Upper lobe of left lung (tissue), 6 donors: ENCODE measurements at regions not wholly inside any gene's neighbourhood (a gene's known extent, or its start where the extent isn't known, plus 50 kb on each side); places are given as distances from the start of the nearest gene placed in this dataset.
"Not testable (repeated sequence)": the region's sequence is repeated elsewhere in the genome, so short reads cannot be mapped to it uniquely, and the experiment has no call there.

Source experiments
- ATAC-seq, 2 donors: fragments of 200-7000 bp; cut with Tn5 transposase; one replicate each; pipeline ENCODE4 v1.9.1; 2022; ENCODE audit warnings: mild to moderate bottlenecking in 2 of 2, moderate library complexity in 2 of 2; ENCODE audit not compliant: low FRiP score in 2 of 2
- DNase-seq, 2 donors: peaks; one replicate each; pipeline ENCODE4 v3.0.0-alpha.2; 2019 to 2020
- H3K27ac ChIP-seq, 4 donors: fragments of 200-600 bp; sonication (generic); one replicate each; pipeline ENCODE4 v1.5.1; 2016 to 2019
- H3K27me3 ChIP-seq, 4 donors: fragments of 200-600 bp; sonication (generic); one replicate each; pipeline ENCODE4 v1.5.1; 2017 to 2019
- H3K36me3 ChIP-seq, 4 donors: fragments of 200-600 bp; sonication (generic); one replicate each; pipeline ENCODE4 v1.5.1; 2016 to 2019
- H3K4me1 ChIP-seq, 4 donors: fragments of 200-600 bp; sonication (generic); one replicate each; pipeline ENCODE4 v1.5.1; 2018 to 2019
- H3K4me3 ChIP-seq, 4 donors: fragments of 200-600 bp; sonication (generic); one replicate each; pipeline ENCODE4 v1.5.1; 2017 to 2019; ENCODE audit warnings: mild to moderate bottlenecking in 2 of 4, moderate library complexity in 1 of 4
- H3K9me3 ChIP-seq, 4 donors: fragments of 200-600 bp; sonication (generic); one replicate each; pipeline ENCODE4 v1.5.1; 2018 to 2019
- EP300 ChIP-seq, 4 donors: sonication (generic); formaldehyde crosslinking; IDR thresholded peaks; one replicate each; pipeline ENCODE4 v1.5.1; 2017; ENCODE audit warnings: antibody characterized with exemption in 4 of 4, control low read depth in 2 of 4
- POLR2A ChIP-seq, 4 donors: fragments of 450-650 bp; IDR thresholded peaks; one replicate each; pipeline ENCODE4 v1.5.1; 2016 to 2017; ENCODE audit warnings: antibody characterized with exemption in 4 of 4, mild to moderate bottlenecking in 2 of 4
- POLR2AphosphoS5 ChIP-seq, 2 donors: sonication (generic); formaldehyde crosslinking; IDR thresholded peaks; one replicate each; pipeline ENCODE4 v1.5.1; 2017; ENCODE audit warnings: antibody characterized with exemption in 2 of 2
- WGBS, 2 donors: methylation state at CpG; one replicate each; pipeline ENCODE4 v1.1.5; 2017 to 2018; 5-methylcytosine and 5-hydroxymethylcytosine counted together
- TF ChIP-seq, protein P1 (sequence below), 6 experiments: fragments of 450-650 bp in 4 of 6; fragments of 200-600 bp in 2 of 6; sonication (generic) in 2 of 6; IDR thresholded peaks; one replicate each; pipeline ENCODE4 v1.5.1; 2016 to 2019; ENCODE audit warnings: antibody characterized with exemption in 6 of 6
- donor health status: DM: no; HTN: no; CAD: no; lungs with moderate emphysema.
- donor health status: DM: no; HTN: yes; CAD: no; lungs with severe emphysema.

DNA sequence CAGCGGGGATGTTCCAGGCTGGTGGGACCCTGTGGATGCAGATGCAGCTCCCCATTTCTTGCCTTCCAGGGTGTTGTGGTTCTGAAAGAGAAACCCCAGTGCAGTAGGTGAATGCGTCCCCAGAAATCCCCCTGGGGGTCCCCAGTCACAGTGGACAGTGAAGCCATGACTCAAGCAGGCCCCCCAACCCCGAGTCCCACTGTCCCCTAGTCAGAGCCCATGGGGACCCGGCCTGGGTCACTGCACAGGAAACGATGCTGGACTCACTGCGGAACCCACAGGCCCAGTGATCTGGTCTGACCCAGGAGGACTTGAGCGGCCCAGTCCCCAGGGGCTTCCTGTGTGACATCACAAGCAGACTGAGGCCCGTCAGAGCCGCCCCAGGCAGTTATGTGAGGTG is 341.4 kb downstream of the ADGRD1 start:
- not testable (repeated sequence) for H3K27ac ChIP-seq, H3K9me3 ChIP-seq, H3K27me3 ChIP-seq, H3K4me3 ChIP-seq, DNase-seq, H3K36me3 ChIP-seq, ATAC-seq, H3K4me1 ChIP-seq
- WGBS, 2 donors = 100% methylated on average over 1 to 2 of the region's 9 CpGs

DNA sequence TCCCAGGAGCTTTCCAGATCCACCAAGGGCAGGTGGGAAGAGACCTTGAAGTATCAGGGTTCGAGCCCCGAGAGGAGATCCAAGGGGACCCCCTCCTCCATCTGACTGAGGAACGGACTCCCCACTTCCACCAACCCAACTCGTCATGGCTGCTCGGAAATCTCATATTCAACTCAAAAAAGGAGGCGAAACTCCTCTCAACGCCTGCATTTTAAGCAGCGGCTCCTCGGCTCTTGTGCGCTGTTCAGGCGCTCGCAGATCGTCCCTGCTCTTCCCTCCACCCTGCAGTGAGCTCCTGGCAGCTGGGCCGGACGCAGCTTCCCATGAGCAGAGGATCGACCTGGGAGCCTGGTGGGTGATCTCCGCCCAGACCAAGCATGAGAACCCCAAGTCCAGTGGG is 341.9 kb downstream of the ADGRD1 start:
- H3K36me3 ChIP-seq, H3K9me3 ChIP-seq, H3K4me3 ChIP-seq, H3K27me3 ChIP-seq, H3K27ac ChIP-seq, H3K4me1 ChIP-seq, DNase-seq, ATAC-seq: not testable (repeated sequence)
- WGBS, 2 donors = 84 to 91% methylated on average over 14 to 15 of the region's 17 CpGs

DNA sequence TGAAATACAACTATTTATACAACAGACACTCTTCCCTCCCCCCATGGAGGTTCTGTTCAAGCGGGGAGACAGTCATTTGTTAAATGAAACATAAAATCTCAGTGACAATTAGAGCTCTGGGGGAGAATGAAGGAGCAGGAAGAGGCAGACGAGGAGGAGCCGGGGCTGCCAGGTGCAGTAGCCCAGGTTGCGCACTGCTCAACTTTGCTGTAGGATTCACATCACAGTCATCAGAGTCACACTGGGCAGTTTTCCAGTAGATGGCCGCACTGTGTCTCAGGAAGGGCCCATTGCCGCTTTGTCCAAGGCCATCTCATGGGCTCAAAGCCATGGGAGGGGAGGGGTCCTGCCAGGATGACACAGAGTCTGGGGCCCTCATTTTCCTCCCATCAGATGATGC is 342.4 kb downstream of the ADGRD1 start:
- DNase-seq, H3K4me3 ChIP-seq, H3K36me3 ChIP-seq, H3K9me3 ChIP-seq, H3K4me1 ChIP-seq, H3K27me3 ChIP-seq, H3K27ac ChIP-seq: not testable (repeated sequence)
- peak; percentile 5 to 16 for ATAC-seq
- 93 to 98% methylated on average over 4 to 5 of the region's 6 CpGs for WGBS, 2 donors

DNA sequence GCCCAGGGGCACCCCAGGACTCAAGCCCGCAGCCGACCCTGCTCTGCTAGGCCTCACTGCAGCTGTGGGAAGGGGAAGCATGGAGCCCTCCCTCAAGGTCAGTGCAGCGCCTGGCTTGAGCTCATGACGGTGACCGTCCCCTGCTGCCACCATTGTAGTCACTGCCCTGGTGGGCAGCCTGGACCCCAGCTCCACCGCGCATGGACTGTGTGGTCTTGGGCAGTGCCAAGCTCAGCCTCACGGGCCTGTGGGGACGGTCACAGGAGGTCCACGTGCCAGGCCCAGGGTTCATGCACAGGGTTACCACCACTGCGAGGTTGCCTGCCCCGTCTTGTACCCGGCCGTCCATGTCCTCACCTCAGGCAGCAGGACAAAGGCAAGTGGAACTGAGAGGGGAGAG is 342.9 kb downstream of the ADGRD1 start:
- not testable (repeated sequence) for H3K4me1 ChIP-seq, H3K9me3 ChIP-seq, H3K4me3 ChIP-seq, DNase-seq, H3K27me3 ChIP-seq, H3K36me3 ChIP-seq, H3K27ac ChIP-seq
- ATAC-seq = peak in 1 of 2 donors; percentile 46
- 81% methylated on average over 3 of the region's 14 CpGs; no CpG with 5 or more reads in 1 of the 2 donors for WGBS, 2 donors

DNA sequence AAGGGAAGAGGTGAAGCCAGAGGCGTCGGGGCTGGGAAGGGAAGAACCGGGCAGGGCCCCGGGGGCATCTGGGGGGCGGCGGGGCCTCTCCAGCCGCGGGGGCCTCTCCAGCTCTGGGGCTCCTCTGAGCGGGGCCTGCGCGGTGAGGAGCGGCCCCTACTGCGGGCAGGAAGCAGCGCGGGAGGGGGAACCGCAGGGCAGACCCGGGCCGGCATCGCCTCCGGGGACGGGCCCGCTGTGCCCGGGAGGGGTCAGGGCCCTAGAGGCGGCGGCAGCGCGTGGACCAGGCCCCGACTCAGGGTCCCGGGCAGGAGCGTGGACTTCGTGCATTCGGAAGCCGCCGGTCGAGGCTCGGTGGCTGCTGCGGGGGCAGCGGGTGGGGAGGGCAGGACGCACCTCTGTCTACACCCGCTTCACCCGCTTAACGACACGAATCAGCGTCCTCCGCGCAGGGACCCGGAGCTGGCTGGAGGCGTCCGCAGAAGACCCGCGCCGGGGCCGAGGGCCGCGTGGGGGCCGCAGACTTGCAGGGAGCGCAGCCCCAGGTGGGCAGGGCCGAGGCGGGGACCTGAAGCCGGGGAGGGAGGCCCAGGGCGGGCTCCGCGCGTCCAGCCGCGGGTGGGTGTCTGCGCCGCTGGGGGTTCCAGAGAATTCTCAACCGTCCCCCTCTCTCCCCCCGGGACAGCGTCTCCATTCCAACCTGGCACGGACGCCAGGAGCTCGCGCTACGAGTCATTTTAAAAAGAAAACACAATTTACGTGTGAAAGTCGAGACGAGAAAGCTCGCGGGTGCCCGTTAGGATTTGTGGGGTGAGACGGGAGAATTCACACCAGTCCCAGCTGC is 345.0 kb downstream of the ADGRD1 start:
- DNase-seq, H3K4me3 ChIP-seq, H3K36me3 ChIP-seq, H3K9me3 ChIP-seq, H3K27ac ChIP-seq, H3K4me1 ChIP-seq, H3K27me3 ChIP-seq: not testable (repeated sequence)
- peak in 1 of 2 donors; percentile 50 for ATAC-seq
- WGBS, 2 donors = no CpG with 5 or more reads among the region's 83 CpGs

DNA sequence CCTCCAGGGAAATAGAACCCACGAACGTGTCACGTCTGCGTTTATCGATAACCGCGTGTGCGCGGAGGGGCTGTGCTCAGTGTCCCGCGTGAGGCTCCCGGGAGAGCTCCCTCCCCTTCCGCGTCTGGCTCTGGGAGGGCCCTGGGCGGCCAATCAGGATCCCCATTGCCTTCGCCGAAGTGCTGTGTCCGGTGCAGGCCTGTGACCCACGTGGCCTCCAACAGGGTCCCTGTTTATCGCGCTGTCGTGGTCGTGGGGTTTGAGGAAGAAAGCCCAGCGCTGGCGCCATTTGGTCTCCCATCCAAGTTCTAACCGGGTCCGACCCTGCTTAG is 345.6 kb downstream of the ADGRD1 start:
- WGBS, 2 donors = no CpG with 5 or more reads among the region's 27 CpGs
- not testable (repeated sequence) for DNase-seq, H3K27ac ChIP-seq, H3K4me1 ChIP-seq, H3K9me3 ChIP-seq, H3K27me3 ChIP-seq, H3K4me3 ChIP-seq, H3K36me3 ChIP-seq
- ATAC-seq = peak in 1 of 2 donors; percentile 67

DNA sequence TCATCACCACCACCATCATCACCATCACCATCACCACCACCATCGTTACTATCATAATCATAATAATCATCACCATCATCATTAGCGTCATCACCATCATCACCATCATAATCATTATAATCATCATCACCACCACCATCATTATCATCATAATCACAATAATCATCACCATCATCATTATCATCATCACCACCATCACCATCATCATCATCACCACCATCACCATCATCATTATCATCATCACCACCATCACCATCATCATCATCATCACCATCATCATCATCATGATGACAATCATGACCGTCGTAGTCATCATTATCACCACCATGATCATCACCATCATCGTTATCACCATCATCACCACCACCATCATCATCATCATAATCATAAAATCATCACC is 349.9 kb downstream of the ADGRD1 start:
- H3K27me3 ChIP-seq, H3K4me1 ChIP-seq, ATAC-seq, H3K4me3 ChIP-seq, H3K9me3 ChIP-seq, DNase-seq, H3K36me3 ChIP-seq, H3K27ac ChIP-seq: not testable (repeated sequence)
- WGBS, 2 donors = 42 to 50% methylated on average over 2 of the region's 5 CpGs

DNA sequence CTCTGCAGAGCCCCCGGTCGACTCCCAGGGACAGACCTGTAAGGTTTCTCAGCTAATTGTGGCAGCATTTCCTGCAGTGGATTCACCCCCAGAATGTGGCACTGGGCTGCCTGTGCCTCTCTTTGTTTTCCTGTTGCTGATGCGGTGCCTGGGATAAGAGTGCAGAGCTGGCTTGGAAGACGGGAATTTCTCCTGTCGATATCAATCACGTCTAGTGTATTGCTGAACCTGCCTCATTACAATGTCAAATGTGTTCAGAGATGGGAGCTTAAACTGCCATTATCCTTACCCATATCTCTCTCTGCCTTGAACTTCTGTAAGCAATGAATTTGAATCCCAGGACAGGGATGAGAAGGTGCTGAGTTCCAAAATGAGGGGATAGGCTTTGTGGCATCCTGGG is 350.9 kb downstream of the ADGRD1 start:
- not testable (repeated sequence) for H3K4me3 ChIP-seq, H3K27me3 ChIP-seq, H3K9me3 ChIP-seq, H3K27ac ChIP-seq, ATAC-seq, DNase-seq, H3K36me3 ChIP-seq, H3K4me1 ChIP-seq
- WGBS, 2 donors = no CpG with 5 or more reads among the region's 6 CpGs

DNA sequence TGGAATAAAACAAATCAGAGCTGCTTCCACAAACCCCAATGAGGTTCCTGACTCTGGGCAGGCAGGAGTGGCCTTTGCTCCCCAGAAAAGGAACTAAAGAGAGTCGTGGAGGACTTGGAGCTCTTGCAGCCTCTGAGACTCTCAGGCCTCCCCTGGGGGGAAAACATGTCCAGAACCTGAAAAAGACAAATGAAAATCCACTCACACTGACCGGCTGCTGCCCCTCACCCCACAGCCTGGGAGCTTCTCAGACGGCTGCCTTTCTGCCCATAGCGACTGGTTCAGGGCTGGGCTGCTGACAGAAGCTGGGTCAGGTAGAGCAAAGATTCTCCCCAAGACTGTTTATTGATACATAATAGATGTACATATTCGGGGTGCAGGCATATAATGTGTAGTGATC is 356.0 kb downstream of the ADGRD1 start:
- no peaks in the 10 kb centered on the region for H3K4me1 ChIP-seq
- no peak overlapping the region for H3K27ac ChIP-seq
- H3K36me3 ChIP-seq = no peaks in the 10 kb centered on the region
- 71 to 73% methylated on average over 4 to 5 of the region's 5 CpGs for WGBS, 2 donors
- TF ChIP-seq, protein P1, sequence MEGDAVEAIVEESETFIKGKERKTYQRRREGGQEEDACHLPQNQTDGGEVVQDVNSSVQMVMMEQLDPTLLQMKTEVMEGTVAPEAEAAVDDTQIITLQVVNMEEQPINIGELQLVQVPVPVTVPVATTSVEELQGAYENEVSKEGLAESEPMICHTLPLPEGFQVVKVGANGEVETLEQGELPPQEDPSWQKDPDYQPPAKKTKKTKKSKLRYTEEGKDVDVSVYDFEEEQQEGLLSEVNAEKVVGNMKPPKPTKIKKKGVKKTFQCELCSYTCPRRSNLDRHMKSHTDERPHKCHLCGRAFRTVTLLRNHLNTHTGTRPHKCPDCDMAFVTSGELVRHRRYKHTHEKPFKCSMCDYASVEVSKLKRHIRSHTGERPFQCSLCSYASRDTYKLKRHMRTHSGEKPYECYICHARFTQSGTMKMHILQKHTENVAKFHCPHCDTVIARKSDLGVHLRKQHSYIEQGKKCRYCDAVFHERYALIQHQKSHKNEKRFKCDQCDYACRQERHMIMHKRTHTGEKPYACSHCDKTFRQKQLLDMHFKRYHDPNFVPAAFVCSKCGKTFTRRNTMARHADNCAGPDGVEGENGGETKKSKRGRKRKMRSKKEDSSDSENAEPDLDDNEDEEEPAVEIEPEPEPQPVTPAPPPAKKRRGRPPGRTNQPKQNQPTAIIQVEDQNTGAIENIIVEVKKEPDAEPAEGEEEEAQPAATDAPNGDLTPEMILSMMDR (IDR thresholded peaks at IDR 0.05) = no peak
- TF ChIP-seq POLR2AphosphoS5 (IDR thresholded peaks at IDR 0.05) (no peak), EP300 (IDR thresholded peaks at IDR 0.05) (no peak), POLR2A (IDR thresholded peaks at IDR 0.05) (no peak)
- H3K27me3 ChIP-seq = peaks cover 0 to 2% (median 0%) of the 10 kb centered on the region in 4 donors
- H3K4me3 ChIP-seq = no peak overlapping the region
- H3K9me3 ChIP-seq = no peaks in the 10 kb centered on the region
- ATAC-seq (no peak), DNase-seq (no peak)

DNA sequence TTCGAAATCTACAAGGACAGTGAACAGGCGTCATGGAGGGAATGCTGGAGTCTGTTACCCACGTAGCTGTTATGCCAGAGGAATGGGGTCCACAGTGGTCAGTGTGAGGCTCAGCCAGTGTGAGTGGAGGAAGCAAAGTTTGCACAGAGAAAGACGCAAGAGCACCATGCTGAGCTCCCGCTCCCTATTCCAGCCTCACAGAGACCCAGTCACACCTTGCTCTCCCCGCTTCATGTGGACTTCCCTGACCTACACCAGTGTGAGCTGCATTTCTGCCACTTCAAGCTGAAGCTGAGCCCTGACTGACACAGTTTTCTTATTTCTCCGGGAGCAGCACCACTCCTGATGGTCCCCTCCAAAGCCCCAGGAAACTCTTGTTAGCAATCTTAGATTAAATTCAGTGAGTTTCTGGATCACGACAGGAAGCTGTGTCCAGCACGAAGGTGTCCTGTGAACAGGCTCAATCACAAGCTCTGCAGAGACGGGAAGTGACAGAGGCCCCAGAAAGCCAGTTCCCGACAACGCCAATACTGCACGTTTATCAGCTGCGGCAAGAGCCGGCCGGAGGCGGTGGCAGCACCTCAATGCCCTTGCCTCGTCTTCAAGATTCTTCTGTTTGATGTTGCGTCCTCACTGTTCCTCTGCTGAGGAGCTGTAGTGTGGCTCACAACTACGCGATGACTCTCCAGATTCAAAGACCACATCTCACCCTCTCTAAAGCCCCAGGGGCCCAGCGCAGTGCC is 356.7 kb downstream of the ADGRD1 start:
- DNase-seq, H3K27me3 ChIP-seq, H3K9me3 ChIP-seq, H3K4me3 ChIP-seq, H3K4me1 ChIP-seq, H3K36me3 ChIP-seq, H3K27ac ChIP-seq, ATAC-seq: not testable (repeated sequence)
- WGBS, 2 donors = 72 to 78% methylated on average over 7 to 16 of the region's 22 CpGs

DNA sequence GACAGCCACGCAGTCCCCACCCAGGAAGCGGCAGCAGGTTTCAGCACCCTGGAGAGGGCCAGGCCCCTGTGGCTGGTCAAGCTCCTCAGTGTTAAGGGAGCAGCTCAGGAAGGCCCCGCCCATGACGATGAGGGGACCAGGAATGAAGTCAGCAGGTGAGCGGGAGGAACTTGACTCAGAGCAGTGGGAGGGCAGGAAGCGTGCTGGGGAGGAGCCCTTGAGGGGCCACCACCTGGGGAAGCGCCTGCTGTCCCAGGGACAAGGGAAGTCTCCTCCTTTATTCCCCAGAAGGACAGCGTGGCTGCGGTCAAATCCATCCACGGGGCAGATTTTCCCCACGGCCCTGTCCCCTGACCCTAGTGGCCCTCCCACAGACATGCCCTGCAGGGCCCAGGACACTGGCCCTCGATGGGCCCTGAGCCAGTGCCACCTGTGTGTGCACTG is 357.6 kb downstream of the ADGRD1 start:
- 37 to 39% methylated on average over 6 to 9 of the region's 12 CpGs for WGBS, 2 donors
- H3K4me1 ChIP-seq, H3K9me3 ChIP-seq, DNase-seq, H3K36me3 ChIP-seq, H3K27ac ChIP-seq, H3K4me3 ChIP-seq, H3K27me3 ChIP-seq: not testable (repeated sequence)
- peak in 1 of 2 donors; percentile 19 for ATAC-seq
